ENCODE measurements at regions not wholly inside any gene's neighbourhood (a gene's known extent, or its start where the extent isn't known, plus 50 kb on each side); places are given as distances from the start of the nearest gene placed in this dataset.
"Not testable (repeated sequence)": the region's sequence is repeated elsewhere in the genome, so short reads cannot be mapped to it uniquely, and the experiment has no call there.

- Histone ChIP-seq H3K4me3 (replicated peaks in 1 of 2; ENCODE audit: low read depth in 1 of 2, low read length in 2 of 2) (no peak overlapping the region), H3K27ac (ENCODE audit: low read depth, low read length) (no peak overlapping the region), H3K4me2 (ENCODE audit: low read length) (no peak overlapping the region), H3K79me2 (ENCODE audit: insufficient read depth, low read length) (no peaks in the 10 kb centered on the region), H2AFZ (ENCODE audit: low read depth, low read length, poor library complexity, severe bottlenecking) (no peak overlapping the region), H3K4me1 (ENCODE audit: control insufficient read depth in 1 of 2, insufficient read depth in 2 of 2, low read length in 2 of 2) (no peaks in the 10 kb centered on the region), H3K9me3 (ENCODE audit: control insufficient read depth in 1 of 2, insufficient read depth in 1 of 2, low read depth in 1 of 2, low read length in 2 of 2) (no peaks in the 10 kb centered on the region), H3K9ac (ENCODE audit: low read length) (no peak overlapping the region), H3K27me3 (ENCODE audit: insufficient read depth, low read length) (no peaks in the 10 kb centered on the region), H4K20me1 (ENCODE audit: insufficient read depth) (no peaks in the 10 kb centered on the region), H3K36me3 (ENCODE audit: control insufficient read depth in 1 of 2, insufficient read depth in 2 of 2, low read length in 2 of 2) (no peaks in the 10 kb centered on the region), H3K9me2 (ENCODE audit: insufficient read depth) (no peaks in the 10 kb centered on the region)
- TF ChIP-seq TCF7L2 (IDR thresholded peaks at IDR 0.05; ENCODE audit: borderline replicate concordance, extremely low read depth, insufficient read depth, insufficient read length), result no peak
- no peak for TF ChIP-seq ELF1 (IDR thresholded peaks at IDR 0.05; ENCODE audit: borderline replicate concordance, low read depth)
- TF ChIP-seq REST (IDR thresholded peaks at IDR 0.05; ENCODE audit: low read depth), result no peak
- no peak for TF ChIP-seq POLR2AphosphoS5 (IDR thresholded peaks at IDR 0.05; ENCODE audit: low read depth, low read length)
- no peak for TF ChIP-seq EZH2 (IDR thresholded peaks at IDR 0.05)
- no peak for TF ChIP-seq CTCF (IDR thresholded peaks at IDR 0.05 in 2 of 3, conservative IDR thresholded peaks at IDR 0.05 in 1 of 3; ENCODE audit: borderline replicate concordance in 1 of 3, insufficient read depth in 1 of 3, low read depth in 2 of 3, low read length in 2 of 3)
- no peak for TF ChIP-seq ATF3 (IDR thresholded peaks at IDR 0.05)
- TF ChIP-seq CEBPB (IDR thresholded peaks at IDR 0.05; ENCODE audit: low read depth), result no peak
- TF ChIP-seq MAX (IDR thresholded peaks at IDR 0.05), result no peak
- no peak for TF ChIP-seq FOSL1 (IDR thresholded peaks at IDR 0.05; ENCODE audit: low read depth)
- no TSS peak for BruUV-seq (replicated peaks)
- ChIA-PET RAD21 (ENCODE audit: low non-redundant PET in 1 of 2, low total read pairs in 2 of 2, uncharacterized antibody in 2 of 2, unreplicated experiment in 2 of 2) (no interaction called here), CTCF (no interaction called here), POLR2A (no interaction called here)
- DNase-seq (ENCODE audit: low read depth, low spot score), result no peak
- ATAC-seq, result no peak
- intact Hi-C loops (cut with micrococcal nuclease), result no loop called here
Observed at GRCh38 chr6:78781001-78781400, 86.3 kb upstream of the IRAK1BP1 start.

GRCh38 chr6:78783366-78783765, 84.0 kb upstream of the IRAK1BP1 start:
- H3K4me2 ChIP-seq (ENCODE audit: low read length); DNase-seq (ENCODE audit: low read depth, low spot score); H3K27me3 ChIP-seq (ENCODE audit: insufficient read depth, low read length); H3K36me3 ChIP-seq (ENCODE audit: control insufficient read depth in 1 of 2, insufficient read depth in 2 of 2, low read length in 2 of 2); H3K27ac ChIP-seq (ENCODE audit: low read depth, low read length); CTCF ChIA-PET; RAD21 ChIA-PET (ENCODE audit: low non-redundant PET in 1 of 2, low total read pairs in 2 of 2, uncharacterized antibody in 2 of 2, unreplicated experiment in 2 of 2); H3K9ac ChIP-seq (ENCODE audit: low read length); H3K79me2 ChIP-seq (ENCODE audit: insufficient read depth, low read length); H2AFZ ChIP-seq (ENCODE audit: low read depth, low read length, poor library complexity, severe bottlenecking); BruUV-seq (replicated peaks); H3K4me1 ChIP-seq (ENCODE audit: control insufficient read depth in 1 of 2, insufficient read depth in 2 of 2, low read length in 2 of 2); ATAC-seq; POLR2A ChIA-PET; H3K9me3 ChIP-seq (ENCODE audit: control insufficient read depth in 1 of 2, insufficient read depth in 1 of 2, low read depth in 1 of 2, low read length in 2 of 2); intact Hi-C loops (cut with micrococcal nuclease); H3K9me2 ChIP-seq (ENCODE audit: insufficient read depth); H4K20me1 ChIP-seq (ENCODE audit: insufficient read depth); H3K4me3 ChIP-seq (replicated peaks in 1 of 2; ENCODE audit: low read depth in 1 of 2, low read length in 2 of 2): not testable (repeated sequence)
